ENCODE measurements at regions not wholly inside any gene's neighbourhood (a gene's known extent, or its start where the extent isn't known, plus 50 kb on each side); places are given as distances from the start of the nearest gene placed in this dataset.

DNA sequence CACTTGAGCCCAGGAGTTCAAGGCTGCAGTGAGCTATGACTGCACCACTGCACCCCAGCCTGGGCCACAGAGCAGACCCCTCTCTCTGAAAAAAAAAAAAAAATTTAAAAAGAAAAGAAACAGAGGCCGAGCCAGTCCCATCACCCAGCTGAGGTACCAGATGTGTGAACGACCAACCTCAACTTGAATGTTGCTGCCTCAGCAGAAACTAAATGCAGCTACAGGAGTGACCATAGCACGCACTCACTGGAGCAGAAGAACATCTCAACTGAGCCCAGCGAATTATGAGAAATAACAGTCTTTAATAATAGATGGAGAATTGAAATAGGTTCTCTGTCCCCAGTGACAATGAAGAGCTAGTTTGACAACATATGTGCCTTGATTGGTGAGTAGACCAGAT lies 53.1 kb upstream of the ST8SIA6 start:
- dilution Hi-C loops (cut with MboI; ENCODE audit: extremely low pct_ligation_motif_present, low sequenced_read_pairs): no loop called here
- Histone ChIP-seq H3K36me3 (ENCODE audit: control insufficient read depth in 2 of 2, extremely low read depth in 1 of 2, insufficient read depth in 2 of 2, low read length in 2 of 2) (no peaks in the 10 kb centered on the region), H4K20me1 (ENCODE audit: control insufficient read depth, extremely low read depth, insufficient read depth, low read length) (no peaks in the 10 kb centered on the region), H3K27me3 (ENCODE audit: control insufficient read depth, extremely low read depth, insufficient read depth, low read length) (no peaks in the 10 kb centered on the region), H2AFZ (ENCODE audit: control insufficient read depth, low read length) (no peak overlapping the region), H3K9me3 (ENCODE audit: control insufficient read depth, low read depth, low read length) (no peaks in the 10 kb centered on the region), H3K79me2 (ENCODE audit: control insufficient read depth, insufficient read depth, low read length) (no peaks in the 10 kb centered on the region), H3K9ac (ENCODE audit: control insufficient read depth, extremely low read depth, insufficient read depth, low read length) (no peak overlapping the region), H3K4me1 (ENCODE audit: control insufficient read depth, extremely low read depth, insufficient read depth, low read length) (peaks cover 17% of the 10 kb centered on the region), H3K4me3 (ENCODE audit: control insufficient read depth in 2 of 3, extremely low read depth in 1 of 3, insufficient read depth in 2 of 3, low read depth in 1 of 3, low read length in 3 of 3) (no peak overlapping the region), H3K4me2 (ENCODE audit: control insufficient read depth, extremely low read depth, insufficient read depth, low read depth, low read length) (no peak overlapping the region), H3K9me1 (ENCODE audit: control insufficient read depth, extremely low read depth, insufficient read depth, low read length) (no peaks in the 10 kb centered on the region), H3K27ac (ENCODE audit: control insufficient read depth, insufficient read depth, low read length) (no peak overlapping the region)
- TF ChIP-seq, protein P1, sequence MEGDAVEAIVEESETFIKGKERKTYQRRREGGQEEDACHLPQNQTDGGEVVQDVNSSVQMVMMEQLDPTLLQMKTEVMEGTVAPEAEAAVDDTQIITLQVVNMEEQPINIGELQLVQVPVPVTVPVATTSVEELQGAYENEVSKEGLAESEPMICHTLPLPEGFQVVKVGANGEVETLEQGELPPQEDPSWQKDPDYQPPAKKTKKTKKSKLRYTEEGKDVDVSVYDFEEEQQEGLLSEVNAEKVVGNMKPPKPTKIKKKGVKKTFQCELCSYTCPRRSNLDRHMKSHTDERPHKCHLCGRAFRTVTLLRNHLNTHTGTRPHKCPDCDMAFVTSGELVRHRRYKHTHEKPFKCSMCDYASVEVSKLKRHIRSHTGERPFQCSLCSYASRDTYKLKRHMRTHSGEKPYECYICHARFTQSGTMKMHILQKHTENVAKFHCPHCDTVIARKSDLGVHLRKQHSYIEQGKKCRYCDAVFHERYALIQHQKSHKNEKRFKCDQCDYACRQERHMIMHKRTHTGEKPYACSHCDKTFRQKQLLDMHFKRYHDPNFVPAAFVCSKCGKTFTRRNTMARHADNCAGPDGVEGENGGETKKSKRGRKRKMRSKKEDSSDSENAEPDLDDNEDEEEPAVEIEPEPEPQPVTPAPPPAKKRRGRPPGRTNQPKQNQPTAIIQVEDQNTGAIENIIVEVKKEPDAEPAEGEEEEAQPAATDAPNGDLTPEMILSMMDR (optimal IDR thresholded peaks at IDR 0.05 in 1 of 3, IDR thresholded peaks at IDR 0.05 in 1 of 3, conservative IDR thresholded peaks at IDR 0.05 in 1 of 3; ENCODE audit: extremely low read depth in 1 of 3, insufficient read depth in 2 of 3, low read length in 3 of 3): no peak
- no peak for TF ChIP-seq EZH2 (IDR thresholded peaks at IDR 0.05; ENCODE audit: low read length)
- DNase-seq (ENCODE audit: low read depth, low spot score) (no peak), FAIRE-seq (no peak)

DNA sequence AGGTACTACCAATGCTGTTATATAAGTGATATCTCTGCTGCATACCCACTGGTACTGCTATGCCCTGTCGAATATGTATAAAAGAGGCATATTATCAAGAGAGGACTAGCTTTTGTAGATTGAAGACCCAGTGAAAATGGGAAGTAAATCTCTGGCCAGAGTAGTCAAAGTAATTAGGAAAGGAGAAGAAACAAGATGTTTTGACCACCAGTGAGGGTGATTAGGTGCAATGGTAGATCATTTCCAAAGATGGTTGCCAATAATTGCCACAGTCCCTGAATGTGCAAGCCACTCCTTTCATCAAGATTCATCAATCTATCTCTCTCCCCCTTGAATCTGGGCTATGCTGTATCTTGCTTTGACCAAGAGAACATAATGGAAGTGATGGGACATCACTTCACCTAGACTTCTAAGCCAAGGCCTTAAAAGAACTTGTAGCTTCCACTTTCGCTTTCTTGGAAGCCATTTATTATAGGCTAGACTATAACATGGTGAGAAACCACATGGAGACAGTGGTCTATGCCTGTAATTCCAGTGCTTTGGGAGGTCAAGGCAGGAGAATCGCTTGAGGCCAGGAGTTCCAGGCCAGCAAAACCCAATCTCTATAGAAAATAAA lies 52.6 kb upstream of the ST8SIA6 start:
- DNase-seq (ENCODE audit: low read depth, low spot score) (no peak), FAIRE-seq (no peak)
- H3K79me2 ChIP-seq (ENCODE audit: control insufficient read depth, insufficient read depth, low read length): no peaks in the 10 kb centered on the region
- H3K4me3 ChIP-seq (ENCODE audit: control insufficient read depth in 2 of 3, extremely low read depth in 1 of 3, insufficient read depth in 2 of 3, low read depth in 1 of 3, low read length in 3 of 3): no peak overlapping the region
- H3K27me3 ChIP-seq (ENCODE audit: control insufficient read depth, extremely low read depth, insufficient read depth, low read length): no peaks in the 10 kb centered on the region
- H2AFZ ChIP-seq (ENCODE audit: control insufficient read depth, low read length): no peak overlapping the region
- dilution Hi-C loops (cut with MboI; ENCODE audit: extremely low pct_ligation_motif_present, low sequenced_read_pairs): no loop called here
- H3K9me1 ChIP-seq (ENCODE audit: control insufficient read depth, extremely low read depth, insufficient read depth, low read length): no peaks in the 10 kb centered on the region
- no peaks in the 10 kb centered on the region for H3K9me3 ChIP-seq (ENCODE audit: control insufficient read depth, low read depth, low read length)
- no peaks in the 10 kb centered on the region for H3K36me3 ChIP-seq (ENCODE audit: control insufficient read depth in 2 of 2, extremely low read depth in 1 of 2, insufficient read depth in 2 of 2, low read length in 2 of 2)
- H3K4me2 ChIP-seq (ENCODE audit: control insufficient read depth, extremely low read depth, insufficient read depth, low read depth, low read length): no peak overlapping the region
- no peaks in the 10 kb centered on the region for H4K20me1 ChIP-seq (ENCODE audit: control insufficient read depth, extremely low read depth, insufficient read depth, low read length)
- TF ChIP-seq, protein P1 (optimal IDR thresholded peaks at IDR 0.05 in 1 of 3, IDR thresholded peaks at IDR 0.05 in 1 of 3, conservative IDR thresholded peaks at IDR 0.05 in 1 of 3; ENCODE audit: extremely low read depth in 1 of 3, insufficient read depth in 2 of 3, low read length in 3 of 3): no peak
- TF ChIP-seq EZH2 (IDR thresholded peaks at IDR 0.05; ENCODE audit: low read length): no peak
- no peak overlapping the region for H3K9ac ChIP-seq (ENCODE audit: control insufficient read depth, extremely low read depth, insufficient read depth, low read length)
- H3K4me1 ChIP-seq (ENCODE audit: control insufficient read depth, extremely low read depth, insufficient read depth, low read length): peaks cover 11% of the 10 kb centered on the region
- H3K27ac ChIP-seq (ENCODE audit: control insufficient read depth, insufficient read depth, low read length): no peak overlapping the region
